Peyer's patch (tissue), 4 donors: ENCODE measurements at regions not wholly inside any gene's neighbourhood (a gene's known extent, or its start where the extent isn't known, plus 50 kb on each side); places are given as distances from the start of the nearest gene placed in this dataset.

Experiments
- CTCF ChIP-seq, 6 experiments: fragments of 450-650 bp in 4 of 6; fragments of 200-600 bp in 2 of 6; sonication (generic) in 1 of 6; IDR thresholded peaks; one replicate each; pipeline ENCODE4 v1.5.1; 2017 to 2019; ENCODE audit warnings: antibody characterized with exemption in 6 of 6, mild to moderate bottlenecking in 3 of 6, moderate library complexity in 1 of 6
- POLR2A ChIP-seq, 2 donors: fragments of 450-650 bp; IDR thresholded peaks; one replicate each; pipeline ENCODE4 v1.5.1; 2017; ENCODE audit warnings: antibody characterized with exemption in 2 of 2, mild to moderate bottlenecking in 2 of 2, moderate library complexity in 2 of 2

- no peak for TF ChIP-seq POLR2A (IDR thresholded peaks at IDR 0.05)
- TF ChIP-seq CTCF (IDR thresholded peaks at IDR 0.05) = no peak
These were observed 148.4 kb downstream of the TENT4A start for GRCh38 chr5:6861667-6862066.
